IPS-NIHi7 (cell line): ENCODE measurements at regions not wholly inside any gene's neighbourhood (a gene's known extent, or its start where the extent isn't known, plus 50 kb on each side); places are given as distances from the start of the nearest gene placed in this dataset.

Source experiments
- DNase-seq: peaks from one replicate; pipeline ENCODE4 v3.0.0; 2012; ENCODE audit warnings: mixed read lengths; ENCODE audit errors: extremely low spot score

DNA sequence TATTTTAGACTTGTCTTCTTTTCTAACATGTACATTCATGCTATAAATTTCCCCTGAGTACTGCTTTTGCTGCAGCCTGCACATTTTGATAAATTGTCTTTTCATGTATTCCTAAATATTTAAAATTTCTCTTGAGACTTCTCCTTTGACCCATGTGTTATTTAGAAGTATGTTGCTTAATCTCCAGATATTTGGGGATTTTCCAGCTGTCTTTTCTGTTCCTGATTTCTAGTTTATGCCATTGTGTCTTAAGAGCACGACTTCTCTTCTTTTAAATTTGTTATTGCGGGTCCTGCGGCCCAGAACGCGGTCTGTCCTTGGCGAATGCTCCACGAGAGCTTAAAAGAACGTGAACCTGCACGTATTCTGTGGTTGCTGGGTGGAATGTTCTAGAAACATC lies 136.4 kb downstream of the KIF26A start:
- no peak for DNase-seq

DNA sequence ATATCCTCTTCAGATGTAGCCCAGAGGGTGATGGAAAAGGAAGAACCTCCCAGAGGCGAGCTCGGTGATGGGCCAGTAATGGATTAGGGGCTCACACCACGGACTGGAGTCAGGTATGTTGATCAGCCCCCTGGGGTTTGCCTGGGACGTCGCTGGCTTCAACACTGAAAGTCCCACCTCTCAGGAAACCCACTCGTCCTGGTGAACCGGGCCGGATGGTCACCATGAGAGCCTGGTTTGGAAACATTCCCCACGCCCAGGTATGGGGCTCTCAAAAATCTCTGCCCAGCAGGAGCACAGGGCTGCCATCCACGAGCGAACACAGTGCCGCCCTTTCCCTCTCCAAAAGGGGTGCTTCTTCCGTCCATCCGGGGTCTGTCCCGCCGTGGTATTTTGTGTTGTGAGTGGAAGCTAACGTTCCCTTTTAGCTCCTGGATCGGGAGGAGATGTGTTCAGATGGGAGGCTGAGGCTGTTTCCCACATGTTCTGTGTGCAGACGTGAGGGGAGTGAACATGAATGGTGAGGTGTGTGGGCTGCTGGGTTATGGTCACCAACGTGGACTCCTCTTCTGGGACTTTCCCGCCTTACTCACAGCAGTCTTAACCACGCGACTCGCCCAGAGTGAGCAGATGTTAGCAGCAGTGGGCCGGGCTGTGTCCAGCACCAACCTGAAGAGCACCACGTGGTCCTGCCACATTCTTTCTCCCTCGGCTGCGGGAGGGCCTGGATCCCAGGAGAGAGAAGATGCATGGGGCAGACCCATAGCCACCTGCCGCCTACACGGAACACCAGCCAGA lies 139.2 kb downstream of the KIF26A start:
- no peak for DNase-seq

DNA sequence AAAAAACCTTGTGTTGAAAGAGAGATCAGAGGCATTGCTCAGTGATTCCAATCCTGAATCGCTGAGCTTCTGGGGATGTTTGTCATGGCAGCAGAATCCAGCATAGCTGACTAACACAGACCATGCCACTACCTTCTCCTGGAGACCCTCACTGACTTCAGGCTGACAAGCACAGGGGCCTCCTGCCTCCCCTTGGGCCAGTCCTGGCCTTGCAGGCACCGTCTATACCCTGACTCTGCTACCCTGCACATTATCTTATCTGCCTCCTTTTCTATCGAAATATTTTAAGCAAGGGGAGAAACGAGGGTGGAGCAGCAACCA lies 139.8 kb downstream of the KIF26A start:
- DNase-seq = no peak

DNA sequence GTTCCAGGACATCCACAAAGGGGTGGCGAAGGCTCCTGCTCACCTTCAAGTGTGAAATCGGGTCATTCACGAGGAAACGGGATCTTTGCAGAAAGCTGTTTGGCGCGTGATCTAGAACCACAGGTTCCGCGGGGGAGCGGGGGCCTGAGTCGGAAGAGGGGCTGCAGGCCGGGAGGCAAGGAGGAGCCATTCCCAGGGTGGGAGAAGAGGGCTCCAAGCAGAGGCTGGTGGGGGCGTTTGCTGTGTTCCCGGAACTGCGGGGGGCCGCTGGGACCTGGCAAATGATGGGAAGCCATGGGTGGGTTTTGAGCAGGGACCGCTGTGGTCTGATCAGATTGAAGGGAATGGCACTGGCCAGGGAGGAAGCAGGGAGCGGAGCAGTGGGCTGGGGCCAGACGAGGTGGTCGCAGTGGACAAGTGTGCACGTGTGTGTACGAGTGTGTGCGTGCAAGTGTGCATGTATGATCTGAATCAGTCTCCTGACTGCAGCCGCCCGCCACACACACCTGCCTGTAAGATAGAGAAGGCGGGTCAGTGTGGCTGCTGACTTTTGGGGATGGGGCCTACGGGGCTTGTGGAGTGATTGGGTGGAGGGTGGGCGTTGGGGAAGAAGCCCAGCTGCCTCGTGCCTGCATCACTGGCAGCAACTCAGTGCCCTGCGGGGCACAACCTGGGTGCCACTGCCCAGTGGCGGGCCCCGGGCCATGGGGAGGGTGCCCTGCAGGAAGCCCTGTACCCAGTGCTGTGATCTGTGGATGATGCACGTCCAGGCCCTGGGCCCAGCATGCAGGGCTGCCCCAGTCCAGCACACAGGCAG lies 141.9 kb downstream of the KIF26A start:
- DNase-seq = no peak

DNA sequence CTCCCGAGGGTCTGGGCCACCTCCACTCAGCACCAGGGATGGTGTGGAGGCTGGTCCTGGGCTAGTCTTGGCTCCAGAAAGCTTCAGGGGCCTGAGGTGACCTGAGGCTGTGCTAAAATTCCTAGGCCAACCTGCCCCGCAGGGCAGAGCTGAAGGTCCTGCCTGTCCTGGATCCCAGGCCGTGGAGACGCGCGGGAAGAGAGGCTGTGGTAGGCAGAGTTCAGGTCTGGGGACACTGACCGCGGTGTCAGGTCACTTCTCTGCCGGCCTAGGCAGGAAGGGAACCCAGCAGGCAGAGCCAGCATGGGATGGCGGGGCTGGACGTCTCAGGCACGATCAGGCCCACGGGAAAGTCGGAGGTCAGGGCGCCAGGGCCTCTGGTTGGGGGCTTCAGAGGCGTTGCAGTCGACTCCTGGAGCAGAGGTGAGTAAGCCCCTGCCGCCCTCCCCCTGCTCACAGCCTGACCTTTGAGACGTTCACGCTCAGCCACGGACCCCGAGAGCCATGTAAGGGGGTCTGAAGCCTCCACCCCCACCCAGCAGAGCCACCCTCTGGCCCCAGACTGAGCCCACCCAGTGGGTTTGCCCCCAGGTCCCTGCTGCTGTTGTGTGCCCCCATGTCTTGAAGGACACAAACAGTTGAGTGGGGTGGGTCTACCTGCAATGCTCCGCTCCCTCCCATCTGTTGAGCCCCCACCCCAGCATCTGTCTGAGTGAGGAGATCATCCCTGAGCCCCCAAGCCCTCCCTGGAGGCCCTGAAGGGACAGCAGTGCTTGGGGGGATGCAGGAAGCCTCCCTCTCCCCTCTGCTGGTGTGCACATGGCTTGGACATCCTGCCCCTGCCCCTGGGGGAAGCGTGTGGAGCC lies 142.7 kb downstream of the KIF26A start:
- no peak for DNase-seq

DNA sequence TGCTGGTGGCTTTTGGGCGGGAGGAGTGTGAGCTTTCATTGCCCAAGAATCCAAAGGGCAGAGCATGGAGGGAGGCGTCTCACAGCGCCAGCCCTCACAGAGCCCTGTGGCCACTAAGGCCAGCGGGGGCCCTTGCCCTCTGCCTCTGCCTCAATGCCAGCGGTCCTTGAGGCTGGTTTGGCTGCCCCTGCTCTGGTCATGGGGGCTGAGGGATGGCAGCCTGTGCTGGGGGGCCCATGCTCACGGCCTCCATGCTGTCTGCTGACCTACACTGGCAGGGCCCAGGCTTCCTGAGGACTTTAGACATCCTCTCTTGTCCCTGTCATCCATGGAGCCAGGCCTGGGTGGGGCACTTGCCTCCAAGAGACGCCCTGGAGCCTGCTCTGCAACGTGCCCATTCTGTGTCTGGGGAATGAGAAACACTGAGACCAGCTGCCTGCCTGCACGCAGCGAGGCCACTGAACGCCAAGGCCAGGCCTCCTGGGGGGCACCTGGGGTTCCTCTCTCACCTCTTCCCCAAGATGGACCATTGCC lies 143.4 kb downstream of the KIF26A start:
- DNase-seq = no peak

DNA sequence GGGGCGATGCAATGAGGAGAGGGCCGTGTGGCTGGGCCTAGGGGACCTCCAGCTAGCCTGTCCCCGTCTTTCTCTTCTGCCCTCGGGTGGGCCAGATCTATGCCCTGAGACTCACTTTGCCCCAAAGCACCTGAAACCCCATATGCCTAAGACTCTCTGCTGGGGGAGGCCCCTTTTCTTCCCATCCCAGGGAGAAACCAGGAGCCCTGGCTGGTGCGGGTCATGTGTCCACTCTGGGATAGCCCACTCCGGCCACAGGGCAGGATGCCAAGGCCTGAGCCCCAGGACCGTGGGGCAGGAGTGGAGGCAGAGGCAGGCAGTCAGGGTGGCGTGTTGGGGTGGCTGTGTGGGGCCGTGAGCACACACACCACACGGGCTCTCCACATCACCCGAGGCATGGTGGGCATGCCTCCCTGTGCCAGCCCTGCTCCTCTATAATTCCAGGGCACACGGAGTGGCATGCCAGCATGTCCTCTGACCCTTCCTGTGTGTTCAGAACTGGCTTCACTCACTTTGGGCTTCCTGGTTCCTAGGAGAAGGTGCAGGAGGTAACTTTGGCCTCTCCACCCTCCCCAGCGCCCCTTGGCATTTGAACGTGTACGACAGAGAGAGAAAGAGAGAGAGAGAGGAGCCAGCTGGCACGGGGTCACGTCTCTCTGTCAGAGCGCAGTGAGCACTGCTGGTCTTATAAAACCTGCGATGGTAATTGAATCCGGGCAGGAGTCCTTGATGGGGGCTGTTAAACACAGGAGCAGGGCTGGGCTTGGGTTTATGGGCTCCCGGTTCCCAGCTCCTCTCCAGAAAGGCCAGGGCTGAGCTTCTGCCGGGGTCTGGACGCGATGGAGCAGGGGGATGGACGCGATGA lies 144.2 kb downstream of the KIF26A start:
- DNase-seq = no peak

DNA sequence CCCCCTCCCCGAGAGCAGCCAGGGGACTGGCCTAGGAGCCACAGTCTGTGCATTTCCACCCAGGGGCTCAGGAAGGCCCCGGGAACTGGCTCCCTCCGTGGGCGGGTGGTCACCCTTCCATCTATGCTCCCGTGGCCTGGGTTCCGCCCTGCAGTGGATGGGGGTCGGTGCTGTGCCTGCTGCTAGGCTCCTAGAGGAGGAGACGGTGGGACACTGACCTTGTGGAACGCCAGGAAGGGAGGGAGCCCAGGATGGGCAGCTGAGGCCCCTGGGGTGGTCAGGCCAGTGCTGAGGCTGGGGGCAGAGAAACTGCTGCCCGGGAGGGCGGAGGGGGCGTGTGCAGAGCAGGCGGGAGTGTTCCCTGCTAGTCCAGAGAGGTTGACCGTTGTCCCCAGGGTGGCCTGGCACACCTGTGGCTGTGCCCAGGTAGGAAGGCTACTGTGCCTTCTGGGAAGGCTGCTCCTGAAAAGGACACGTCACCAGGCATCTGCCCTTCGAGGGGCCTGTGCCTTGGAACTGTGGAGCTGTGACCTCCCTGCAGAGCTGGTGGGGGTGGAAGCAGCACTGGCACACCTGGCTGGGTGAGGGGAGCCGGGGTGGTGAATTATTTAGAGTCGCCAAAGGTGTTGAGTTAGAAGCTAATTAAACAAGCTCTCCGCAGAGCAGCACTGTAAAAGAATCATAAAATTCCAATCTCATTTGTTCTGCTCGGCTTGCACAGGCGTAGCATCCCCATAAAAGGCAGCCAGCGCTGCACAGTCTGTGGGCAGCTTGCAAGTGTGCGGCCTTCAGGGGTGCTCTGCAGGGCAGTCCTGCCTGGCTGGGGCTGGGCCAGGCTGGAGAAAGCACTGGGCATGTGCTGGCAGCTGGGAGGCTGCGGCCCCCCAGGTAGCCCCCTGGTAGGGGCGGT lies 145.1 kb downstream of the KIF26A start:
- no peak for DNase-seq

DNA sequence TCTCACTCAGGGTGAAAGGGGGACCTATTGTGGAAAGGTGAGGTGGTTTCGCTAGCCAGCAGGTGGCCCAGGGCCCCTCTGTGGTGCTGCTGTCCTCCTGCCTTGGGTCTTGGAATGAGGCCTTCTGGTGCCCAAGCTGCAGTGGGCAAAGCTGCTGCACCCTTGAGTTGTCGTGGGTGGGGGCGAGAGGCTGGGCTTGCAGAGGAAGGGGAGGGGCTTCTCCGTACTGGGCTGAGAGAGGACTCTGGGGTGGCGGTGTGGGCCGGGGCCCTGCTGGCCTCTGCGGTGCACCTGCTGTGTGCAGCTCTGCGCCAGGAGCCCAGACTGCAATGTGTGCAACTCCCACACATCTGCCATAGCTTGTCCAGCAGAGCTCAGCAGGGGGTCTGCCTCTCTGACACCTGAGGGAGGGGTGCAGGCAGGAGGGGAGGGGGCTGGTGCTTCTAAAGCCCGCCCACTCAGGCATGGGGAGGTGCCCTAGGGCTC lies 145.8 kb downstream of the KIF26A start:
- DNase-seq = no peak

DNA sequence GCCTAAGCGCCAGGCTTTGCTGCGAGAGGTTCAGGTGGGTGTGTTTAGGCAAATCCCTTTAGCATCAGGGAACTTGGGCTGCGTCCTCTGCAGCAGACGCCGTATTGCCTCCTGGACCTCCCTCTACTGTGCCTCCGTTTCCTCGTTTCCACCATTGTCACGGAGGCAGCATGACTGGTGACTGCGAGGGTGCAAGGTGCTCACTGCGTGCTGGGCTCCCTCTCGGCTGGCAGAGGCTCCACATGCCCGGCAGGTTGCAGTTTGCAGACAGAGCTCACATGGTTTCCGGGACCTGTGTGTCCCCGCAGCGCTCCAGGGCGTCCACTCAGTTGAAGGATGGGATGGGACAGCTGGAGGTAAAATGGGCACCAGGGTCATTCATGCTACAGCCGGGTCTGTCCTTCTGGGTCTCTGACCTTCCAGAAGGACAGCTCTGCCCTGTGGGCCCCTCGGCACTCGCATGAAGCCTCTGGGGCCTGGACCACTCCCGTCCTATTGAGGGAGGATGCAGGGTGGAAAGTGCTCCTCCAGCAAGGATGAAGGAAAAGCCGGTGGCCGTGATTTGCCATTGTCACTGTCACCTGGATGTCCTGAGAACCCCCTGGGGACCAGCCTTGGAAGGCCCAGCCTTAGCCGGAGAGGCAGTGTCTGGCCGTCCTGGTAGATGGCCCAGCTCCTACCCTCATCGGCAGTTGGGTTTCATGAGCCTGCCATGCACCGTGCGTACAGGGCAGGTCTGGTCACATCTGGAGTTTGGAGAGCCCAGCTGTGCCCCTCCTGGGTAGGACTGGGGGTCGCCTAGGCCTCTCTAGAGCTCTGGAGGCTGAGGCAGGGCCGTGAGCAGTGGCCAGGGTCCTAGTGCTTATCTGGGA lies 146.5 kb downstream of the KIF26A start:
- DNase-seq = no peak

DNA sequence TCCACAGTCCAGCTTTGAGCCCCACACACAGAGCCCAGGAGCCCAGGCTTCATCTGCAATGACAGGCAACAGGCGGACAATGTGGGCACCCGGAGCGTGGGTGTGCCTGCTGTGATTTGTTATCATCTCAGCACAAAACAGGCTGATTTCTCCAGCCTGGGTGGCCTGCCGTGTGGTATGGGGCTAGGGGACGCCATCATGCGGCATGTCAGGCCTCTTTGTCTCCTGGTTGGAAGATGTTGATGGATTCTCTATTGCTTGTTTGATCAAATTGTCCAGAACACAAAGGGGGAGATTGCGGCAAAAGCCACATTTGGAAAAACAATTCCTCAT lies 147.1 kb downstream of the KIF26A start:
- no peak for DNase-seq

DNA sequence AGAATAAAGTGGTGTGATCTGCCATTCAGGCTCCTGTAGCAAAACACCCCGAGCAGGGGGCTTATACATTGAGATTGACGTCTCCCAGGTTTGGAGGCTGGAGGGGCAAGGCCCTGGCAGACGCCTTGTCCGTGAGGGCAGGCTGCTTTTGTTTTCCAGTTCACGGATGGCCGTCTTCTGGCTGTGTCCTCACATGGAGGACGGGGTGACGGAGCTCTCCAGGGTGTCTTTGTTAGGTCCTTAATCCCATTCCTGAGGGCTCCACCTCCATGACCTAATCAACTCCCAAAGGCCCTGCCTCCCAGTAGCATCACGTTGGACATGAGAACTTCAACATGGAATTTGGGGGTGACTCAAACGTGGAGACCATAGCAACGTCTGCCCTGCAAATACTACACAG lies 147.7 kb downstream of the KIF26A start:
- DNase-seq = no peak

DNA sequence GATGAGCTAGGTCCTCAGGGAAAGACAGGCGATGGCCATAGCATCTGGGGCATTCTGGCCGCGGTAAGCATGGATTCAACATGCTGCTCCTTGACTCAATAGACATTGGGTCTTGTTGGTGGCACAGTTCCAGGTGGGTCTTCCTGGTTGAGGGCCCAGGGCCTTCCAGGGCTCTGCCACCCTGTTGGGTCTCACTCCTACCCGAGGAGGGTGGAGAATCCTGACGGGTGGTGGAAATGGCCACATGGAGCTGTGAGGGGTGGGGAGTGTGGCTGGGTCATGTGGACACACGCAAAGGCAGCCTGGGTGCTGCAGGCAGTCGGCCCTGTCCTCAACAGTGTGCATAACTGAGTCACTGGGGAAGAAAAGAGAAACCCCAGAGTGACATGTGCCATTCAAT lies 148.1 kb downstream of the KIF26A start:
- no peak for DNase-seq

DNA sequence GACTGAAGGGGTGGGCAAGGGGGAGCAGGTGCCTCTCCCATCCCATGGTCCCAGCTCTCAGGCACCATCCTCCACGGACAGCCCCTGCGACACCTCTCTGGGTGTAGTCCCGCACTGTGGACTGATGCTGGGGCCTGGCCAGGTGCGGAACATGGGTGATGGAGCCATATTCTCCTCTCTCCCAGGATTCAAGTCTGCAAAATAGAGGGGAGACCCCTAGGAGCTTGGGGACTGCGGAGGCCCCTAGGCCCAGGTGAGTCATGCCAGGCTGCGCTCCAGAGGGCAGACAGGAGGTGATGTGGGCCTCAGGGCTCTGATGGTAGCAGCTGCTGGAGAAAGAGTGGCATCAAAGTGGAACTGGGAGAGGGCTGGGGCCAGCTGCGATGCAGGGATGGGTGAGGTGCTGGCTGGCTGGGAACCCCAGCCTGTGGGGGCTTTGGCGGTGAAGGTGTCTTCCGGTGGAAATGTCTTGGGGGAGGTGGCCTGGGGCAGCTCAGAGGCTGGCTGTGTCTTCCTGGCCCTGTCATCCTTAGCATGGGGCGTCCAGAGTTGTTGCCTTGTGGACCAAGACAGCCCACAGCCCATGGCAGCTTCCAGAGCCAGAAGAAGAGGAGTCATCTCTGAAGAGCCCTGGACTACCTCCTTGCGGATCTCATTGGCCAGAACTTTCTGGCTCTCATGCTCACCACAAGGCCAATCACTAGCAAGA lies 149.1 kb downstream of the KIF26A start:
- DNase-seq = no peak

DNA sequence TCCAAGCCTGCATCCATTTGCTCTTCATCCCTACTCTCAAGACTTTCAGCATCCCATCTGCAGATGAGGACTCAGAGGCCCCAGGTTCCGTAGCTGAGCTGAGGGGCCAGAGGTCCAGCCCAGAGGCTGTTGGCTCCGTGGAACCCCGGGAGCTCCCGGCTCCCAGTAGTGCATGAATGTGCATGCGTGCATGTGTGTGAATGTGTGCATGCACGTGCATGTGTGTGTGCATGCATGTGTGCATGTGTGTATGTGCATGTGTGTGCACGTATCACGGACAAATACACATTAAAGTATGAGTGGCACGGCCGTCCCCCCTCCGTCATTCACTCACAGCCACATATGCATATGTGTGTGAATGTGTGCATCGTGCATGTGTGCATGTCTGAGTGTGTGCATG lies 149.9 kb downstream of the KIF26A start:
- DNase-seq = no peak

DNA sequence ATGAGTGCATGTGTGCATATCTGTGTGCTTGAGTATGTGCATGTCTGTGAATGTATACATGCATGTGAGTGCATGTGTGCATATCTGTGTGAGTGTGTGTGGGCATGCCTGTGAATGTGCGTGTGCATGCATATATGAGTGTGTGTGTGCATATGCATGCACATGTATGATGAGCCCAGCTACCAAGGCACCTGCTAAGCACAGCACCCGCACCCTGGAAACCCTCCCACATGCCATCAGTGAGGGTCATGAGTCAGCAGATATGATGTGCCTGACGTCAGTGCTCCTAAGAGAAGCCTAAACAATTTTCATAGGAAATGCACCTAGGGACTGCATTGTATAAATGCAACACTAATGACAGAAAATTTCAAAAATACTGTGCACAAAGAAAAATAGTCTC lies 151.1 kb downstream of the KIF26A start:
- DNase-seq = no peak

DNA sequence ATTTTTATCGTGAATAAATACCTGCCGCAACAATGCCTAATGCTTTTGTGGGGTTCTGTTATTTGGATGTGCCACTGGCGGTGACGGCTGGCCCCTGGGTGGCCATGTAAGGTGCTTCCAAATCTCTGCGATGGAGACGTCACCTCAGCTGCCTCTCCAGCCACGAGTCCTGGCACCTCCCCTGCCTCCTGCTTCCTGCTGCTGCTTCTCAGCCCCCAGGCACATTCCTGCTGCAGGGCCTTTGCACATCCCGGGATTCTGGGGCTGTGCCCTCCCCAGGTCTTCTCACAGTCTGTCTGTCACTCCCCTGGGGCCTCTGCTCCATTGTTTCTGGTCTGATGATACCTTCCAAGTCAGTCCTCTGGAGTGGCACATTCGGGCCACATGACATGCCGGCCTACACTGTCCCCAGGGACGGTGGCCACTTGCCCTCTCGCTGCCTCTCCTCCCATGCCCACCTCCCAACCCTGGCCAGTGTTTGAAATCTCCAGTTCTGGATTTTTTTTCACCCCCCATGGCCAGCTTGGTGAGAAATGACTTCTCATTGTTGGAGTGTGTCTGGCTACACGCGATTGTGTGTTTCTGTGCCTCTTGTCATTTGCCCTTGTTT lies 151.8 kb downstream of the KIF26A start:
- no peak for DNase-seq

DNA sequence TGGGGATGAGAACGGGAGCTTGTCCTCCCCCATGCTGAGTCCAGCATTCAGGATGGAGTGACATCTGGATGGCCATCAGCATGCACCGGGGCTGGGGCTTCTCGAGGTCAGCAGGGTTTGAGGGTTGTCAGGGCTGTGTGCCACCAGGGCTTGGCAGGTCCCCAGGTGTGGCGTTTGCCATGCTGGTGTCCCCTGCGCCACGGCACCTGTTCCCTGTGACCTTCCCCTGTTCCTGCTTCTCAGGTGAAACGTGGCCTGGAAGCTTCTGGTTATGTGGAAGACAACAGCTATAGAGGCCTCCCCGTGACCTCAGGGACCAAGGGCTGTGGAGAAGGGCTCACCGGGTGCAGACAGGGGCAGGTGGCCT lies 152.4 kb downstream of the KIF26A start:
- no peak for DNase-seq
